A549 (cell line): ENCODE measurements at regions not wholly inside any gene's neighbourhood (a gene's known extent, or its start where the extent isn't known, plus 50 kb on each side); places are given as distances from the start of the nearest gene placed in this dataset.

ENCODE experiments used
- ATAC-seq, 2 experiments: fragments of 200-7000 bp in 1 of 2; fragments of >200 bp in 1 of 2; cut with Nextera tagmentation in 1 of 2; cut with Tn5 transposase in 1 of 2; 3 replicates each; pipeline versions ENCODE4 v1.8.0 to v1.9.1; 2018 to 2020; ENCODE audit warnings: mild to moderate bottlenecking in 1 of 2, moderate library complexity in 1 of 2
- CTCF ChIA-PET: fragments of 300-600 bp; sonication (Branson Sonifier 250); formaldehyde crosslinking; extraction: SDS; loops from one replicate; lab custom pipeline; 2021; ENCODE audit warnings: antibody characterized with exemption, inconsistent platforms; lab: Yijun Ruan, JAX
- POLR2A ChIA-PET: fragments of 350-600 bp; formaldehyde crosslinking; extraction: SDS; loops from one replicate; lab custom pipeline; 2021; ENCODE audit warnings: antibody characterized with exemption, inconsistent platforms; lab: Yijun Ruan, JAX
- DNase-seq, 2 experiments: peaks; one replicate each; pipeline versions ENCODE4 v3.0.0 to v3.0.0-alpha.2; 2011 to 2016; ENCODE audit warnings: low read depth in 1 of 2, low spot score in 1 of 2
- FAIRE-seq: peaks from 2 replicates; lab custom pipeline; 2011; peaks lifted over from hg19 to GRCh38; lab: Jason Lieb, UNC
- H3K27ac ChIP-seq, 2 experiments: fragments of >200 bp; sonication (Bioruptor Twin); formaldehyde crosslinking; 3 replicates each; pipeline ENCODE4 v1.5.1; 2016 to 2017
- H3K4me1 ChIP-seq: fragments of >200 bp; sonication (Bioruptor Twin); formaldehyde crosslinking; 3 replicates; pipeline ENCODE4 v1.6.1; 2016
- H3K4me2 ChIP-seq: fragments of >200 bp; sonication (Bioruptor Twin); formaldehyde crosslinking; 3 replicates; pipeline ENCODE4 v1.6.1; 2016
- H3K4me3 ChIP-seq: fragments of >200 bp; sonication (Bioruptor Twin); formaldehyde crosslinking; 3 replicates; pipeline ENCODE4 v1.5.1; 2016
- H3K9me3 ChIP-seq: fragments of >200 bp; sonication (Bioruptor Twin); formaldehyde crosslinking; 3 replicates; pipeline ENCODE4 v1.6.1; 2016
- BCL3 ChIP-seq: fragments of >200 bp; sonication (Bioruptor Twin); formaldehyde crosslinking; IDR thresholded peaks from 3 replicates; pipeline ENCODE4 v1.6.1; 2016
- CBX2 ChIP-seq: fragments of 200-600 bp; sonication (generic); IDR thresholded peaks from 2 replicates; pipeline ENCODE4 v1.6.1; 2016; ENCODE audit warnings: low read depth, mild to moderate bottlenecking, borderline replicate concordance
- CEBPB ChIP-seq, 2 experiments: fragments of >200 bp in 1 of 2; sonication (Bioruptor Twin) in 1 of 2; formaldehyde crosslinking in 1 of 2; IDR thresholded peaks; 2 replicates each; pipeline ENCODE4 v1.6.1; 2012 to 2016
- CTCF ChIP-seq: fragments of >200 bp; sonication (Bioruptor Twin); formaldehyde crosslinking; IDR thresholded peaks from 3 replicates; pipeline ENCODE4 v1.5.1; 2016
- E2F6 ChIP-seq: IDR thresholded peaks from 2 replicates; pipeline ENCODE4 v1.6.1; 2012; ENCODE audit warnings: low read depth, borderline replicate concordance
- ELK1 ChIP-seq: fragments of 150-350 bp; IDR thresholded peaks from 2 replicates; pipeline ENCODE4 v1.6.1; 2014; ENCODE audit warnings: low read depth, mild to moderate bottlenecking, low read length
- EP300 ChIP-seq, 2 experiments: fragments of >200 bp; sonication (Bioruptor Twin); formaldehyde crosslinking; IDR thresholded peaks; 2 replicates in 1 of 2; 3 replicates in 1 of 2; pipeline ENCODE4 v1.6.1; 2016 to 2017
- ESRRA ChIP-seq: fragments of 150-350 bp; IDR thresholded peaks from 2 replicates; pipeline ENCODE4 v1.6.1; 2014; ENCODE audit warnings: mild to moderate bottlenecking, low read length, borderline replicate concordance
- FOSB ChIP-seq: fragments of 250-450 bp; sonication (Bioruptor Pico); IDR thresholded peaks from 2 replicates; pipeline ENCODE4 v1.5.0; 2020; ENCODE audit warnings: mild to moderate bottlenecking, moderate library complexity
- HES2 ChIP-seq: fragments of >200 bp; sonication (Bioruptor Twin); formaldehyde crosslinking; IDR thresholded peaks from 2 replicates; pipeline ENCODE4 v1.6.1; 2016
- HMGXB4 ChIP-seq: fragments of 250-450 bp; sonication (Bioruptor Pico); IDR thresholded peaks from 2 replicates; pipeline ENCODE4 v1.5.0; 2021; ENCODE audit warnings: mild to moderate bottlenecking, moderate library complexity, borderline replicate concordance
- HOXB5 ChIP-seq: fragments of 250-450 bp; sonication (Bioruptor Pico); IDR thresholded peaks from 2 replicates; pipeline ENCODE4 v1.5.0; 2020; ENCODE audit warnings: mild to moderate bottlenecking, moderate library complexity
- JUNB ChIP-seq: fragments of >200 bp; sonication (Bioruptor Twin); formaldehyde crosslinking; IDR thresholded peaks from 2 replicates; pipeline ENCODE4 v1.6.1; 2016
- KDM1A ChIP-seq: fragments of 200-600 bp; sonication (generic); IDR thresholded peaks from 2 replicates; pipeline ENCODE4 v1.6.1; 2016; ENCODE audit warnings: low read depth, mild to moderate bottlenecking
- NFE2L2 ChIP-seq: fragments of 150-350 bp; conservative IDR thresholded peaks from 2 replicates; pipeline ENCODE4 v1.6.1; 2014; ENCODE audit warnings: low read length
- NR3C1 ChIP-seq: fragments of >200 bp; sonication (Bioruptor Twin); formaldehyde crosslinking; IDR thresholded peaks from 3 replicates; pipeline ENCODE4 v1.6.1; 2017
- RAD21 ChIP-seq, 2 experiments: fragments of >200 bp in 1 of 2; sonication (Bioruptor Twin) in 1 of 2; formaldehyde crosslinking in 1 of 2; IDR thresholded peaks in 1 of 2; conservative IDR thresholded peaks in 1 of 2; 2 replicates in 1 of 2; 3 replicates in 1 of 2; pipeline ENCODE4 v1.6.1; 2012 to 2018; ENCODE audit warnings: inconsistent platforms in 1 of 2
- RCOR1 ChIP-seq: fragments of 150-350 bp; IDR thresholded peaks from 2 replicates; pipeline ENCODE4 v1.6.1; 2014; ENCODE audit warnings: antibody characterized with exemption, low read length, low read depth
- SMC3 ChIP-seq: fragments of >200 bp; sonication (Bioruptor Twin); formaldehyde crosslinking; IDR thresholded peaks from 3 replicates; pipeline ENCODE4 v1.6.1; 2018; ENCODE audit warnings: inconsistent platforms
- SREBF2 ChIP-seq: fragments of 450-650 bp; IDR thresholded peaks from 2 replicates; pipeline ENCODE4 v1.6.1; 2014; ENCODE audit warnings: mild to moderate bottlenecking, moderate library complexity
- TFCP2L1 ChIP-seq: fragments of 250-450 bp; sonication (Bioruptor Pico); IDR thresholded peaks from 2 replicates; pipeline ENCODE4 v1.5.0; 2021; ENCODE audit warnings: mild to moderate bottlenecking
- ZC3H11A ChIP-seq: fragments of 450-650 bp; IDR thresholded peaks from 2 replicates; pipeline ENCODE4 v1.6.1; 2014; ENCODE audit warnings: antibody characterized with exemption, mild to moderate bottlenecking
- ZFP36 ChIP-seq: fragments of 450-650 bp; IDR thresholded peaks from 2 replicates; pipeline ENCODE4 v1.6.1; 2014; ENCODE audit warnings: borderline replicate concordance; ENCODE audit not compliant: partially characterized antibody
- WGBS: methylation state at CpG from one replicate; pipeline ENCODE4 v1.1.6; 2017; ENCODE audit errors: missing lambda C conversion rate; 5-methylcytosine and 5-hydroxymethylcytosine counted together

GRCh38 chr22:49433717-49434611 is 393.7 kb downstream of the BRD1 start:
- peak; percentile 27 to 28 for DNase-seq
- ChIA-PET CTCF (interaction anchor here (0.6 to 4.6 kb wide), 17 partner anchors 8 to 329 kb away, joined by 3 to 38 read pairs (median 3); no protein-coding TSS in a partner anchor), POLR2A (no interaction called here)
- FAIRE-seq, result no peak
- Histone ChIP-seq H3K4me2 (no peak overlapping the region), H3K4me1 (no peaks in the 10 kb centered on the region), H3K4me3 (no peak overlapping the region), H3K9me3 (no peaks in the 10 kb centered on the region), H3K27ac (no peak overlapping the region)
- TF ChIP-seq ZC3H11A, result no peak
- no peak for TF ChIP-seq HMGXB4 (CRISPR knock-in tag)
- TF ChIP-seq HES2, result no peak
- TF ChIP-seq NFE2L2, result no peak
- no peak for TF ChIP-seq ESRRA
- TF ChIP-seq E2F6, result no peak
- TF ChIP-seq ELK1, result no peak
- TF ChIP-seq EP300 (IDR thresholded peaks at IDR 0.05), result no peak
- no peak for TF ChIP-seq TFCP2L1 (CRISPR knock-in tag)
- peak; percentile 40 for TF ChIP-seq CTCF
- TF ChIP-seq KDM1A, result no peak
- no peak for TF ChIP-seq RCOR1
- TF ChIP-seq FOSB (CRISPR knock-in tag), result no peak
- no peak for TF ChIP-seq HOXB5 (CRISPR knock-in tag)
- TF ChIP-seq CEBPB (IDR thresholded peaks at IDR 0.05), result no peak
- no peak for TF ChIP-seq CBX2
- no peak for TF ChIP-seq SREBF2
- TF ChIP-seq JUNB, result no peak
- TF ChIP-seq BCL3, result no peak
- TF ChIP-seq ZFP36, result no peak
- peak; percentile 61 for TF ChIP-seq SMC3
- peak; percentile 52 to 53 for TF ChIP-seq RAD21 (conservative IDR thresholded peaks at IDR 0.05 in 1 of 2, IDR thresholded peaks at IDR 0.05 in 1 of 2)
- no peak for TF ChIP-seq NR3C1
- peak; percentile 86 to 96 for ATAC-seq
- WGBS, result 29% methylated on average over 23 of the region's 37 CpGs
